CD4-positive, alpha-beta T cell treated with Interleukin-17A for 4 hours (primary cell): ENCODE measurements at regions not wholly inside any gene's neighbourhood (a gene's known extent, or its start where the extent isn't known, plus 50 kb on each side); places are given as distances from the start of the nearest gene placed in this dataset.

ENCODE experiments used
- DNase-seq: peaks from one replicate; pipeline ENCODE4 v3.0.0-alpha.2; 2020; ENCODE audit warnings: mixed read lengths

DNA sequence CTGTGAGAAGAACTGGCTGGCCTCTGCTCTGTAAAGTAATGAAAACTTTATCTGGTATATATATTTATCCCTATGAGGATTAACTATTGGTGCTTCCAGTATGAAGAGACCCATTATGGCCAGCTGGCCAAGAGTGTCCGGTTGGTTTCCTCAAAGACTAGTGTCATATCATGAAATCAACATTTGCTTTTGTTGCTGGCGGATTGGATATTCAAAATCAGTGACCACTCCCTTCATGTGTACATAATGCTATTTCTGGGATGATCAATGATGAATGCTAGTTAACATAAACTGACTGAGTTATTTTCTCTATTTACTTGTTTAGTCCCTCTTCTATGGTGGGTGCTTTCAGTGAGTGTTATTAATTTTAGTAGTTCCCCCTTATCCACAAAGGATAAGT is 60.8 kb upstream of the NUDT12 start:
- DNase-seq: no peak

- DNase-seq: no peak
Observed at GRCh38 chr5:103621548-103621930, 59.0 kb upstream of the NUDT12 start.

- no peak for DNase-seq
Observed at GRCh38 chr5:103620851-103621547, 58.4 kb upstream of the NUDT12 start.

DNA sequence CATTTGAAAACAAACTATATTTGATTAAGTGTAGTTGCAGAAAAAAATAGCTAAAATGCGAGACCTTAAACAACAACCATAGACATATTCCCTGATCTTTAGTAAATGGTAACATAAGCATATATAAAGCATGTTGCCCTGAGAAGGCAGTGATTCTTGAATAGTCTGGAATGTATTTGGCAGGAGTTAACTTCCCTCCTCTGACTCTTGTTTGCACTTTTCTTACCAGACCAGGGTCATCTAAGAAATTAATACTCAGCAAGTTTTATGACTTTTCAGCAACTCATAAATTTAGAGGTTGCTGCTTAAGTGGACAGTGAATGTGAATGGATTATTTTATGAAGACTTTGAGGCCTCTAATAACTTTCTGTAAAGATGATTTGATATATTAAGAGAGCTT is 55.3 kb upstream of the NUDT12 start:
- no peak for DNase-seq

DNA sequence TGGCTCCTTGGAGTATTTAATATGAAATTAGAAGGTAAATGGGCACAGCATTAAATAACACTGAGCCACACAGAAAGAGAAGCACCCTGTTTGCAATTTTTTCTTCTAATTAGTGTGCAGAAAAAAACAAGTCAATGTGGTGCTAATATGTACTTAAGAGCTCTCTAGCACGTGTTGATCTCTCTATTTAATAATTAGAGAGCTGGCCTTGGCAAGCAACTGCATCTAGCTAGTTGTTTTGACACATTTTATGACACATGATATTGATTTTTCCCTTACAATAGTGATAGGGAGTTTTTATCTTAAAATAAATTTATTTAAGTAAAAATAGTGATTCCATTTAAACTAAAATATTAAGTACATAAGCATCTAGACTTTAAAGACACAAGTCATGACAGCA is 54.5 kb upstream of the NUDT12 start:
- DNase-seq: no peak

GRCh38 chr5:103612545-103612944 is 50.0 kb upstream of the NUDT12 start:
- DNase-seq: no peak
